Spleen (tissue), 7 donors: ENCODE measurements at regions not wholly inside any gene's neighbourhood (a gene's known extent, or its start where the extent isn't known, plus 50 kb on each side); places are given as distances from the start of the nearest gene placed in this dataset.

Source experiments
- CTCF ChIP-seq, 11 experiments: fragments of 200-600 bp in 7 of 11; fragments of 450-650 bp in 4 of 11; sonication (generic) in 4 of 11; IDR thresholded peaks in 8 of 11; conservative IDR thresholded peaks in 3 of 11; 1 replicate in 7 of 11; 2 replicates in 4 of 11; pipeline versions ENCODE4 v1.4.0 to v1.8.0; 2016 to 2021; ENCODE audit warnings: antibody characterized with exemption in 11 of 11, inconsistent platforms in 4 of 11, mild to moderate bottlenecking in 1 of 11
- POLR2A ChIP-seq, 3 donors: fragments of 450-650 bp; IDR thresholded peaks; one replicate each; pipeline ENCODE4 v1.5.1; 2017; ENCODE audit warnings: antibody characterized with exemption in 3 of 3, mild to moderate bottlenecking in 1 of 3
- POLR2AphosphoS5 ChIP-seq, 3 donors: sonication (generic); formaldehyde crosslinking; IDR thresholded peaks; one replicate each; pipeline ENCODE4 v1.5.1; 2017; ENCODE audit warnings: antibody characterized with exemption in 3 of 3
- donor health status: DM: no; HTN: no; CAD: no; lungs with moderate emphysema.
- donor health status: DM: no; HTN: no; CAD: no.
- donor health status: DM: no; HTN: no; CAD: no.

- no peak for TF ChIP-seq POLR2A (IDR thresholded peaks at IDR 0.05)
- no peak for TF ChIP-seq CTCF (IDR thresholded peaks at IDR 0.05 in 8 of 11, conservative IDR thresholded peaks at IDR 0.05 in 3 of 11)
- no peak for TF ChIP-seq POLR2AphosphoS5 (IDR thresholded peaks at IDR 0.05)
Measured at GRCh38 chr1:67572594-67573221, 112.3 kb upstream of the GADD45A start.
